ENCODE measurements at regions not wholly inside any gene's neighbourhood (a gene's known extent, or its start where the extent isn't known, plus 50 kb on each side); places are given as distances from the start of the nearest gene placed in this dataset.

DNA sequence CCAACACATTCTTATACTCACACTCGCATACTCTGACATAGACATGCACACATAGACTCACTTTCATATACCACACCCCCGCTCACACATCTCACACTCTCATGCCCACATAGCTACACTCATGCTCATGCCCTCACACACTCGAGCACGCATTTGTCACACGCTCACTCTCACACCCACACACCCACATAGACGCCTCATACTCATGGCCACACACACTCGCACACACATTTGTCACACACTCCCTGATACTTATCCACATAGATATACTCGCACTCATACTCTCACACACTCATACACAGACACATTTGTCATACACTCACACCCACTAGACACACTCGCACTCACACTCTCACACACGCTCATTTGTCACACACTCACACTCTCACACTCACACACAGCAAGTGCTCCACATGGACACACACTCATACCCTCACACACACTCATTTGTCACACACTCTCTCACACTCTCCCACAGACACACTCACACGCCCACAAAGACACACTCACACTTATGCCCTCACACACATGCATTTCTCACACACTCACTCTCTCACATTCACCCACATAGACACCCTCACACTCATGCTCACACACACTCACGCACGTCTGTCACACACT is 50.9 kb downstream of the TNP1 start:
- no peak for DNase-seq

DNA sequence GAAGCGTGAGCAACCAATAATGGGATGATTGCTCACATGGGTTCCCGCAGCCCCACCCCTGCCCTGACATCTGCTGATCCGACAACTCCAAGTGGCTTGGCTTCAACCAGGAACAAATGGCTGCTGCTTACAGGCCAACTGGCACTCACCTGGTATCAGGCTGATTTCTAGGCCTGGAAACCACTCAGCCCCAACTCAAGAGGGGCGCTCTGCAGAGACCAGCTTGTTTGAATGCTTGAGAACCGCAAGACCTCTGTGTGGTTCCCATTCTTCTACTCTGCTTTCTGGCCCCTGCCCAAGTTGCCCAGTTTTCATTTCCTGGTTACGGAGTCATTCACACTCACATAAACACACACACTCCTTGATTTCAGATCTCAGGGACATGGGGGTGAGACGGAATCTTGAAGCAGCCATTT is 52.0 kb downstream of the TNP1 start:
- DNase-seq: peak; percentile 84

DNA sequence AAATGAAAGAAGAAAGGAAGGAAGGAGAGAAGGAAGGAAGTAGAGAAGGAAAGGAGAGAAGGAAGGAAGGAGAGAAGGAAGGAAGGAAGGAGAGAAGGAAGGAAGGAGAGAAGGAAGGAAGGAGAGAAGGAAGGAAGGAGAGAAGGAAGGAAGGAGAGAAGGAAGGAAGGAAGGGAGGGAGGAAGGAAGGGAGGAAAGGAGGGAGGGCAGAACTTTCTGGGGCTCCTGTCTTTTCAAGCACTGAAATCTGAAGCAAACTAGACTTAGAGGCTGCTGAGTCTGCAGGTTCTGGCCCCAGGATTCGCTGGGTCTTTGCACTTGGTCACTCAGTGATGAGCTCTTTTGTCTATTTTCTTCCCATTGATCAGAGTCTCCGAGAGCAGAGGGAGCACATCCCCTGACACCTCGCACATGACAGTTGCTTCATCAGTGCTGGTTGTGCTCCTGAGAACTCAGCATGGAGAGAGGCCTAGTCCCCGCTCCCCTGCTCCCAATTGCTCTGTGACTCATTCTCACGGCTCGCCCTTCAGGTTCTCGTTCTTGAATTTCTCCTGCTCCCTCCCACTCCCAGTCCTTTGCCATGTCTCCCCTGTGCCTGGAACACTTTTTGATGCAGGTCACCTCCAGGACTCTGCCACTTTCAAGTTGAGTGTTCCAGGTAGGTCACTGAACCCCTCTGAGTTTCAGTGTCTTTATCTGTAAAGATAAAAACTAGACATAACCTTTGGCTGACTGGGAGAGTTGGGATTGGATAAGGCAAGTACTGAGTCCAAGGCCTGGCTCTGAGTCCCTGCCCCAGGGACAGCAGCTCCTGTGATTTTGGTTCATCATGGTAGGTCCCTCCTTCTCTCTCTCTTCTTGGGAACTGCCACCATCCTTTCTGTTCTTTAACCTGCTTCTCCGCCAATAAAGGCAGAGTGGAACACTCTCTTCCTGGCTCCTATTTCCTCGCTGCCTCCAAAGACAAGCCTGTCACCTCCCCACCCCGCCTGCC is 55.2 kb downstream of the TNP1 start:
- DNase-seq: no peak

DNA sequence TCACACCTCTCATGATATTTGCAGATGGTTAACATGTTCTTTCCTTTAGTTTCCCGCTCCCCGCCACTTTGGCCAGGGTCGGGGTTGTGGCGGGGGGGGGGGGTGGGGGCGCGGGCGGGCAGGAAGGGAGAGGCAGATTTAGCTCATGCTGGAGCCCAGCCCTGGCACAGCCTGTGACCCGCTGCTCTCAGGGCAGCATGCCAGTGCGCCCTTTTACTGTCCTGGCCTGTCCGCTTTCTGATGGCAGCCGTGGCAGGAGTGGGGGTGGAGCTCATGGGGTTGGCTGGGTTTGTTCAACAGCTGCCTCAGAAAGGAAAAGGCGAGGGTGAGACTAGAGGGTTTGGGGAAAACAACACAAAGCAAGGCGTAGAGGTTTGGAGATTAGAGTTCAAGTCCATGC is 56.1 kb downstream of the TNP1 start:
- DNase-seq: no peak

DNA sequence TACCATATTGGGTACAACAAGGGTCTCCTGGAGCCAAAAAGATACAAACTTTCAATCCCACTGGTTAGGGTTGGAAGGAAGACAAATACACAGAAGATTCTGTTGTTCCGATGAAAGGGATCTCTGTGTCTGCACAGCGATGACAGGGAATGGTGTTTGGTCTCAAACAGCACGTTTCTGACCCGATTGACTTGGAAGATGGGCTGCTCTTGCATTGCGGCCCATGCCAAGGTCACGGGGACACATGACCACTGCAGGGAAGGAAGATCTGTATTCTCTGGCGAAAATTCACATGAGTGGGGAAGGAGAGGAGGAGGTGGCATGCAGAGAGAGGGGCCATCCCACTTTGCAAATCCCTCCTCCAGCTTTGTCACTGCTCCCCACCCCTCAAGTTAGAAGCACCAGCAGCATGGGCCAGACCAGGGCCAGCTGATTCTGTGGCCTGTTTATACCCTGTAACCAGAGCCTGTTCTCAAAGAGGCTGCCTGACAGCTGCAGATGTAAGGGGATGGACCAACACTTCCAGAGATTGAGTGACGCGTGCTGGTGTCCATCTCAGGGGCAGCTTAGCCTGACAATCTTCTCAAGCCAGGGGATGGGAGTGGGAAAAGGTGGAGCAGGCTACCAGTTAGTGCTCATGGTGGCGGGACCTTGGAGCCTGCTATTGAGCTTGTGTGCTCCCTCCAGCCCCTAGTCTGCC is 57.2 kb downstream of the TNP1 start:
- no peak for DNase-seq

DNA sequence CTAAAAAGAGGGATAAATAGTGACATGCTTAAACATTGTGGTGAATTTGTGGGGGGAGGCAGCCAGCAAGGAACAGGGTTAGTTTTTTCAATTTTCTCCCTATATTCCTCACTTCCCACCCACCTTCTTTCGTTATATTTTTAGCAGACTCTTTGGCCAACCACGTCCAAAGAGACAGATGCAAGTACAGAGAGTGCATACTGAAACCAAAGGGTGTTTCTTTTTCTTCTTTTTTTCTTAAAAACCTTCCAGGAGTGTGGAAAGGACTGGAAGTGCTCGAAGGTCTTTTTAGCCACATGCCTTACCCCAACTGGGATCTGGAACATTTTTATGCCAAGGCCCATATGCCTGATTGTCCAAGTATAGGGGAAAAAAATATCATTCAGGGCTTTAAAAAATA is 59.0 kb downstream of the TNP1 start:
- DNase-seq: no peak

DNA sequence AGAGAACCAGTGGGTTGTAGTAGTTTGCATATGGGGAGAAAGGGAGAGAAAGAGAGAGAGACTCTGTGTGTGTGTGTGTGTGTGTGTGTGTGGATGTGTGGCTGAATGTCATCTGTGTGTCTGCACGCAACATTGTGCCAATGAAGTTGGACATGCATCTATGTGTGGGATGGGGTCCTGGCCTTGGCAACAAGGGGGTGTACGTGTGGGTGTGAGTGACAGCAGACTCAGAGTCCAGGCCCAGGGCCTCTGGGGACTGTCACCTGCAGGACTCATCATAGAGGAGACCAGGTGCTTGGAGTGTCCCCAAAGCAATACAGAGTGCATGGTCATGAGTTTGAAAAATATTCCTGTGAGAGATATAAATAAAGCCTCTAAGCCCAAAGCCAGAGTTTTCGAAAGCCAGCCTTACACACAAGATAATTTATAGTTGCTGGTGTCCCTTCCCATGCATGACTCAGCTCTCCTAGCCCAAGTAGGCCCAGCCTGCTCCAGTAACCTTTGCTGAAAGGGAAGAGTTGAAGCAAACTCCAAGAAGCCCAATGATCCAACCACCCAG is 59.9 kb downstream of the TNP1 start:
- DNase-seq: no peak

DNA sequence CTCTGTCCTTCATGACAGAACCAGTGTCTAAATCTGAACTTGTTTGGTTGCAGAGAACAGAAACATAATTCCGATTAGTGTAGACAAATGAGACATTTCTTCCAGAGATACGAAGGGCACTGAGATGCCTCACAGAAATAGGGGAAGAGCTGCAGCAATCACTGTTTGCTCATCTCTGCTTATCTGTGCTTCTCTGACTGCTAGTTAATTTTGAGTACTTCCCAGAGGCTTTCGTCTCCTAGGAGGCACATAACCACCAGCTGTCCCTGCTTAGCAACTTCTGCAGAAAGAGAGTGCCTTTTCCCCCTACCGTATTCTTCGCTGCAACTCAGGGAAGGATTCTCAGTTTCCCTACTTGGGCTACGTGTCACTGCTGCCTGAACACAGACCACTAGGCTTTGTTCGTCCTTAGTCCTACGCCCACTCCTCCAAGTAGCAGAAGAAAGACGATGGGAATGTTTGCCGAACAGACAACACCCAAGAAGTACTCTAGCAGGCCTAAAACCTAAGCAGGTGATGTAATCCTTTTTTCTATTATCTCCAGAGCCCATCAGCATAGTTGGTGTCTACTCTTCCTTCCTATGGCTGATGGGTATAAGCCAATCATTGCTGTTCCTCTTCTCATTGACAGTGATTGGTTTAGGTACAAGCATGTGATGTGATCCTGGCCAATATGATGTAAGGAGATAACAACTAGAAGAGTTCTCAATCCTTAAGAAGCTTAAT is 63.6 kb downstream of the TNP1 start:
- DNase-seq: no peak

DNA sequence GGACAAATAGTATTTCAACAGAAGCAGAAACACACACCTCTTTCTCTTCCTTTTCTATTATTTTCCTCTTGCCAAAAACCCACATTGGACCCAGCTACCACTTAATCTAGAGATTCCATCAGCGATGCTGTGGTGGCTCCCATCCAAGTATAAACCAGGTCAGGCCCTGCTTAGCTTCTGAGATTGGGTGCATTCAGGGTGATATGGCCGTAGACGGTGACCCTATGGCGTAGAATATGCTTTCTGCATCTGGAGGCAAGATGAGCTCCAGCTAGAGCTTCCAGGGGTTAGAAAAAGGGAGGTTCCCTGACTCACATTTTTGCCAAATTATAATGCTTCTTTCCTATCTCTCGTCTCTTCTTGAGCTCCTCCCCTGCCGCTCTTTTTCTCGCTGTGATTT is 66.5 kb downstream of the TNP1 start:
- no peak for DNase-seq

DNA sequence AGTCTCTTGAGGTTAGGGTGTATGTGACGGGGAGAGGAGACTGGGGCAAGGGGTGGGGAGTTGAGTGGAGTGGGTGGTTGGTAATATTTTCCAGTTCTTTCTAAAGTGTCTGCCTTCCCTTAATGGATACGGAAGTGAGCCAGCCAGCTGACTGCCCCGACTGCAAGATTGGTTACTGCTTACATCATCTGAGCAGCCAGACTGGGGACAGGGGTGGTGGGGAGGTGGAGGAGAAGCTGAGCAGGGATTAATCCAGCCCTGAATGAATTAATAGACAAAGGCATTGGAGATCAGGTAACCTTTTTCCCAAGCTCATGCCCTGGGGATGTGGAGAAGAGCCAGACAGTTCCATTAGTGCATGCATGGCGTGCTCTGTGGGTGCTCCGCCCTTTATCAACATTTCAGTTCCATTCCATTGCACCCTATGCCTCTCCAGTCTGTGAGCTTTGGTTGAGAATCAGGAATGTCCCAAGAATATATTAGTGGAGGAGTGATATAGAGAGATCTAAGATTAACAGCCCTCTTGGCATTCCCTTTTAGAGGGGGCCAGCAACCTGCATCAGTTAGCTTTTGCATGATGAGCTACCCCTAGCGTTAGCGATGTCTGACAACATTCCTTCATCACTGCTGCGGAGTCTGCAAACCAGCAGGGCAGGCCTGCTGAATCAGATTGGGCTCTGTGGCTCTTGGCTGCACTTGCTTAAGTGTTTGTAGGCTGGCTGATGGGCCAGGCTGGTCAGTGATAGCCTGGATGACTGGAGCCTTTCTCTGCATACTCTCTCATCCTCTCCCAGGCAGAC is 67.4 kb downstream of the TNP1 start:
- DNase-seq: no peak

DNA sequence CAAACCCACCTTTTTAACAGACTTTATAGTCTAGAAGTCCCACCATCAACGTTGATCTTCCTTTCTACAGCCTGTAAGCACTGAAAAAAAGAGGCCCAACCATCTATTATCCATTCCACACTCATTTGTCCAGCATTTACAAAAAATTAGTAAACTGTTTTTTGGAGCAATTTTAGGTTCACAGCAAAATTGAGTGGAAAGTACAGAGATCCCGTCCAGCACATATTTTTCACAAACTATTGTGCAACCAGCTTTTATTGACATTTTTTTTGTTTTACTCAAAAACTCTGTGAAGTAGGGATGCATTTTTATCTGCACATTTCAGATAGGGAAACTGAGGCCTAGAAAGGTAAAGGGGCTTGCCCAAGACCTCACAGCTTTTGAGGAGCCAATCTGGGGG is 68.6 kb downstream of the TNP1 start:
- no peak for DNase-seq

DNA sequence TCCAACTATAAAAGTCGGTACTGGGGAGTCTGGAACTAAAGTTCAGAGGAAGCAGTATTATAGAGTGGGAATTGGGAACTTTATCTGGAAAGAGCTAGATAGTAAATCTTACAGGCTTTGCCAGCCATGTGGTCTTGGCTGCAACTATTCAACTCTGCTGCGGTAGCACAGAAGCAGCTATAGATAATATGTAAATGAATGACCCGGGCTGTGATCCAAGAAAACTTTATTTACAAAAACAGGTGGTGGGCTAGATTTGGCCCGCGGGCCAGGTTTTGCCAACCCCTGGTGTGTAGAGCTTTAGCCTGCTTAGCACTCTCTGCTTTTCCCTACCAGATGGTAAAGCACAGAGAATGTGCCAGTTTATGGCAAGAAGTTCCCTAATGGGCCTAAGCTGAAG is 70.8 kb downstream of the TNP1 start:
- DNase-seq: peak; percentile 7

DNA sequence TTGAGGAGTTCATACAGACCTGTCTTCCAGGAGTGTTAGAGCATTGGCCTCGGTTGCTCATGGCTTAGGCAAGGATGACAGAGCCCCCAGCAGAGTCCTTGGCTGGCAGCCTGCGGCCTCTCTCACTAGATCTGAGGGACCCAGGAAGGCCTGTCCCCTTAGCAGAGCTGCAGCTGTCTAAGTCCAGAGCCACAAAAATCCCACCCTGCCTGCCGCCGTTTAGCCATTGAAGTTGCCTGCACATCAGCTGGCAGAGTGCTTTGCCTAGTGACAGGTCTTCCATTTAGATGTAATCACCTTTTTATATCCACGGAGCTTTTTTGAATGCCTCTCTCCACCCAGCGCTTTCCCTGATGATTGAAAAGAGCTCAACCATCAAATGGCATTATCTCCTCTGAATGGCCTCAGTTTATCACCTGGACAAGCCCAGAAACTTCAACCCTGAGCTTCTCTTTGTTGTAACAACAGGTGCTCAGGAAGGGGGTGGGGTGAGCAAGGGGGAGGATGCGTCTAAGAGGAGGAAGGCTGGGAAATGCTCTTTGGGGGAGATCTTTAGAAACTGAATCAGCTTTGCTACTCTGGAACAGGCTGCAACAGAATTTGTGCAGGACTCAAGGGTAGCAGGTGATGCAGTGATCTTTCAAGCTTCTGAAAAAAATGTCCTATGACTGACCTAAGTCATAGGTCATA is 71.9 kb downstream of the TNP1 start:
- no peak for DNase-seq

DNA sequence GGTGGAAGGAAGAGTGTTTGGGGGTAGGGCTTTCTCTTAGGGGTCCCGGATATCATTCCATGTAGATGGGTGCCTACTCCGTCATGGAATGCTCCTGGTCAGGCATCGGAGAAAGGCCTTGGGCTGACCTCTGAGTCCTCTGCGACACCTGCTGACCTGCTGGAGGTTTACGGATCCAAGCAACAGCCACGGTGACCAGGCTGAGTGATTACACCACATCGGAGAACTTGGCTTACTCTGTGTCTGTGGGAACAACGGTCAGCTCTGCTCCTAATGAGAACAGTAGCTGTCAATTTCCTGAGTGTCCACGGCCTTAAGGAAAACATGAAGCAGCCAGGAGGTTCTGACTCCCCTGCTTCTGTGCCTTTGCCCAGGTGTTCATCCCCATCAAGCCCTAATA is 73.2 kb downstream of the TNP1 start:
- DNase-seq: no peak

DNA sequence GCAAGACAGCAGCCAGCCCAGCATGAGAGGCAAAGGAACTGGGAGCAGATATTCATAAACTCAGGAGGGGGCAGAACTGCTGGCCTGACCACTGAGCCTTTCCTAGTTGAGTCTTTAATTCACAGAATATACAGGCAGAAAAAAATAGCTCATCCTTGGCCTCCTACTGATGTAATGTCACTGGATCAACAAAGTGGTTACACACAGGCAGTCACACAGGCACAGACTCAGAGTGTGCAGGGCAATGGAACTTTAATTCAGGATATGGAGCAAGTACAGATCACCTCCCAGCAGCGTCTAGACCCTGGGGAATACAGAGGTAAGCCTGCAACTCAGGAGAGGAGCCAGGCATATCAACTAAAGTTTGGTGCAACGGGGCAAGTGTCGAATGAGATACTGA is 75.4 kb downstream of the TNP1 start:
- DNase-seq: no peak

DNA sequence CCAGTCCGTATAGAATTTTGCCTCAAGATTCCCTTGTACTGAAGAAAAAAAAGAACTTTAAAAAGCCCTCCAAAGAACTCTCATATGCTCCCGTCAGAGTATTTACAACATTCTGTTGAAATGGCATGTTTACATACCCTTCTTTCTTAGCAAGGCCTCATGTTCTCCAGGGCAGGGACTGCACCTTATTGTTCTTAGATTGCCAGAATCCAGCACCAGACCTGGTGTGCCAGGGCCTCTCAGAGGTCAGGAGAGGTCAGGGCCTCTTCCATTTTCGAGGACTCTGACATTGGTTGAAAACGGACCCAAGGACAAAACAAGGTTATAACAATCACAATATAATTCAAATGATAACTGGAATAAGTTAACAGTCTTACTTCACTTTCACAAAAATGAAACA is 78.2 kb downstream of the TNP1 start:
- no peak for DNase-seq

DNA sequence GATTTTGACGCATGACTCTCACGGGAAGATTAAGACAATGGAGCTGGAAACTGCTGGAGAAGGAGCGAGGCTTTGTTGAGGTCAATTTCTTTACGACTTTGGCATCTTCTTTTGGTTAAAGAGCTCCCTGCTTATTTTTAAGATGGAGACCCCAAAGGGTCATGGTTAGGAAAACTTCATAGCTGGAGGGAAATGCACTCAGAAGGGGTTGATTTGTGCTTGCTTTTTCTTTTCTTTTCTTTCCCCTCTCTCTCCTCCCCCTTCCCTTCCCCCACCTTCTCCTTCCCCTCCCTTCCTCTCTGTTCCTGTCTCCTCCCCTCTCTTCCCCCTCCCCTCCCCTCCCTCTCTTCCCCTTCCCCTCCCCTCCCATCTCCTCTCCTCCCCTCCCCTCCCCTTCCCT is 79.0 kb downstream of the TNP1 start:
- DNase-seq: no peak

DNA sequence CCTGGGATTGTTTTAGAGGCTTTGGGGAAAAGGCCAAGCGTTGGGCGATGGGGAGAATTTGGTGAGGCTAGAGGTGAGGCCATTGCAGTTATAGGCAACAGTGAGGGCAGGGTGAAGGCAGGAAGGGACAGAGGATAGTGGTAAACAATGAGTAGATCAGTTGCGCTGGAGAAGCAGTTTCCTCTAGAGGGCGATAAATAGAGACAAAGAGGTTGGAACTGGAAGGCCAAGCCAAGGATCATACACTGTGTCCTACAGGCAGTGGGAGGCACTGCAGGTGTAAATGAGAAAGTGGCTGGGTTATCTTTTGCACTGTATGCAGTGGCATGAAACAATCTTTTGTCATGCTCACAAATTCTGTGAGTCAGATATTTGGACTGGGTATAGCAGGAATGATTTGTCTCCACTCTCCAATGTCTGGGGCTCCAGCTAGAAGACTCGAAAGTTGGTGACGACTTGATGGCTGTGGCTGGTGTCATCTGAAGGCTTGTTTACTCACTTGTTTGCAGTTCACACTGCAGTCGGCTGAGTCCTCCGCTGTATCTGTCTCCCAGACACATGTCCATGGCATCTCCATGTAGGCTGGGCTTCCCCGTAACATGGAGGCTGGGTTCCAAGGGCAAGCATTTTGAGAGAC is 82.1 kb downstream of the TNP1 start:
- peak; percentile 24 for DNase-seq

DNA sequence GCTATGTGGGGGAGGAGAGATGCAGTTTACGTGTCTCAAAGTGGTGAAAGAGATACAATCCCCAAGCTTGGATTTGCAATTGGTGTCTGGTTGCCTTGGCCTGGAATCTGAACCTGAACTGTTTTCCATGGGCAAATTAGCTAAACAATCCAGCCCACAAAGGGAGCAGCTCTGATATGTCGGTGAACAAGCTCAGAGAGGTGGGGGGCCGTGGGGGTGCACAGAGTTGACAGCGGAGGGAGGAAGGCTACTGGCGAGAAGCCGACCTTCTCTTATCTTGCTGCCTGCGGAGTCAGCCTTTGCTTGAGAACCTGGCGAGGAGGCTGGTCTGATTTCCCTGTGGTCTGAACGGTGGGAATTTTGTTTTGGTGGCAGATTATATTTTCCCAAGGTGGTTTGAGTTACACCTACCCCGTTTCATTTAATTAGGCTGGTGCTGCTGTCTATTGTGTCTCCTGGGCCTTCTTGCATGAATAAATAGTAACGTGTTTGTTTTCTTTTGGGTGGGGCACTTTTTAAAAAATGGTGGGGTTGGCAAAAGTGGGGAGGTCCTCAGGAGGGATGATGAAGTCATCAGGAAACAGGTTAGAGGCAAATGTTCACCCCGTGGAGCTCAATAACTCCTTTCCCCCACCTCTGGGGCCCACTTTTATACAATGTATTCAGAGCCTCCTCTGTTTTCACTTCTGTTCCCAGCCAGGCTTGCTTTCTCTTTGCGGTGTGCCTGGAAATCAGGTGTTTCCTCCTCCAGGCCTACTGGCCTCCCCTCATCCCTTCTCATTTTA is 80.9 kb upstream of the IGFBP5 start:
- DNase-seq: no peak

DNA sequence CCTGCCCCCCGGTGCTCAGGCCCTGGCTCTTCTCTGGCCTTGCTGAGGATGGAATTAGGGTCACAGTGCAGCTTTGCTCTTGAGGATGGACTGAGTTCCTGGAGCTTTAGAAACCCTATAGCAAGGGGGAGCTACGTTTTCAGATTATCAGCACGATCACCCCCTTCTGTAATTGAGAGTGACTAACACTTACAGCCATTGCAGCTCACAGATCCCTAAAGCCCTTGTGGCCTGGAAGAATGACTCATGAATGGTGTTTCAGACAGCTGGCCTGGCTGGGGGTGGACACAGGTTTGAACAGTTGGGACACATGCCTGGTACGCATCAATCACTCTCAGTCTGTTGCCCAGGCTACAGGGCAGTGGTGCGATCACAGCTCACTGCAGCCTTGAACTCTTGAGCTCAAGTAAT is 79.7 kb upstream of the IGFBP5 start:
- no peak for DNase-seq
